Activated T-cell treated with anti-CD3 and anti-CD28 coated beads, Interleukin-2, amount 50 U/mL, for 24 hours (primary cell): ENCODE measurements at regions not wholly inside any gene's neighbourhood (a gene's known extent, or its start where the extent isn't known, plus 50 kb on each side); places are given as distances from the start of the nearest gene placed in this dataset.
"Not testable (repeated sequence)": the region's sequence is repeated elsewhere in the genome, so short reads cannot be mapped to it uniquely, and the experiment has no call there.

Source experiments
- DNase-seq: peaks from one replicate; pipeline ENCODE4 v3.0.0-alpha.2; 2020
- H3K27ac Mint-ChIP-seq: 2 replicates; pipeline ENCODE4 v1.8.0; 2020; ENCODE audit warnings: mild to moderate bottlenecking, mixed read lengths
- H3K27me3 Mint-ChIP-seq: 2 replicates; pipeline ENCODE4 v1.8.0; 2020; ENCODE audit warnings: mixed read lengths
- H3K36me3 Mint-ChIP-seq: 2 replicates; pipeline ENCODE4 v1.8.0; 2020; ENCODE audit warnings: low read depth, mixed read lengths
- H3K4me1 Mint-ChIP-seq: 2 replicates; pipeline ENCODE4 v1.8.0; 2020; ENCODE audit warnings: low read depth, mixed read lengths
- H3K4me3 Mint-ChIP-seq: 2 replicates; pipeline ENCODE4 v1.8.0; 2020; ENCODE audit warnings: mild to moderate bottlenecking, moderate library complexity, mixed read lengths
- H3K9me3 Mint-ChIP-seq: 2 replicates; pipeline ENCODE4 v1.8.0; 2020; ENCODE audit warnings: mixed read lengths

DNA sequence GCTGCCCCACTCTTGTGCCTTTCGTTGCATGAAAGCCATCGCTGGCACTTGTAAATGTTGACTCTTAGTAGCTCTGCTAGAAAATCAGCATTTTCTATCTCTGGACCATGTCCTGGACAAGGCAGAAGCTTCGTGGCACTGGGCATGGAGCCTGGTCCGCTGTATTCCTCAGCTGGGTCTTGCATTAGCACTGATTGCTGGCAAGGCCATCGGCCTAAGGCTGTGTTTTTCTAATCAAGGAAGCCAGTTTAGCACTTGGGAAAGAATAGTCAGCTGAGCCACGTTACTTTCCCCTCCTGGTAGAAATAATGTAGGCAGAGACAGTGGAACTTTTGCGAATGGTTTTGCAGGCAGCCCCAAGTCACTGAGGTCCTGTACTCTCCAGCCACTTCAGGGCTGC, 180.2 kb upstream of the EOLA2 start:
- H3K27ac Mint-ChIP-seq, result no peak overlapping the region
- peaks cover 73% of the 10 kb centered on the region for H3K27me3 Mint-ChIP-seq
- no peak overlapping the region for H3K4me3 Mint-ChIP-seq
- H3K36me3 Mint-ChIP-seq, result no peaks in the 10 kb centered on the region
- no peaks in the 10 kb centered on the region for H3K9me3 Mint-ChIP-seq
- H3K4me1 Mint-ChIP-seq, result no peaks in the 10 kb centered on the region
- no peak for DNase-seq

DNA sequence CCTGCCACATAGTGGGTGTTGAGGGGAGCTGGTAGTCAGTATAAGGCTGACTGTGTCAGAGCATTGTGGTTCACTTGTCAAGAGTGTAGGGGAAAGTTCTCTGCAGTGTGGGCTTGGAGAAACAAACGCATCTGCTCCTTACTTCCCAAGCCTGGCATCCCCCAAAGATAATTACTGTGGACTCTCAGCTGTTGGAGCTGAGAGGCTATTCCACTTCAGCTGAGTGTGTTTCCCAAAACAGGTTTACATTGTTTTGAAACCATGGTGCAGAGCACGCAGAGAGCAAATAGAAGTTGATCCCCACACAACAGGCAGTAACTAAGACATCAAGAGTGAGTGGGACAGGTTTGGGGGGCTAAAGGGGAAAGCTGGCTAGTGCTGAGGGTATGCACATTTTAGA, 181.0 kb upstream of the EOLA2 start:
- Mint-ChIP-seq H3K9me3 (no peaks in the 10 kb centered on the region), H3K4me3 (no peak overlapping the region), H3K4me1 (no peaks in the 10 kb centered on the region), H3K36me3 (no peaks in the 10 kb centered on the region), H3K27ac (no peak overlapping the region), H3K27me3 (peaks cover 70% of the 10 kb centered on the region)
- DNase-seq, result no peak

DNA sequence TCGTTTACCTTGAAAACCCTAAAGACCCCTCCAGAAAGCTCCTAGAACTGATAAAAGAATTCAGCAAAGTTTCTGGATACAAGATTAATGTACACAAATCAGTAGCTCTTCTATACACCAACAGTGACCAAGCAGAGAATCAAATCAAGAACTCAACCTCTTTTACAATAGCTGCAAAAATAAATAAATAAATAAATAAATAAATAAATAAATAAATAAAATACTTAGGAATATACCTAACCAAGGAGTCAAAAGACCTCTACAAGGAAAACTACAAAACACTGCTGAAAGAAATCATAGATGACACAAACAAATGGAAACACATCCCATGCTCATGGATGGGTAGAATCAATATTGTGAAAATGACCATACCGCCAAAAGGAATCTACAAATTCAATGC, 186.8 kb upstream of the EOLA2 start:
- not testable (repeated sequence) for H3K4me1 Mint-ChIP-seq

DNA sequence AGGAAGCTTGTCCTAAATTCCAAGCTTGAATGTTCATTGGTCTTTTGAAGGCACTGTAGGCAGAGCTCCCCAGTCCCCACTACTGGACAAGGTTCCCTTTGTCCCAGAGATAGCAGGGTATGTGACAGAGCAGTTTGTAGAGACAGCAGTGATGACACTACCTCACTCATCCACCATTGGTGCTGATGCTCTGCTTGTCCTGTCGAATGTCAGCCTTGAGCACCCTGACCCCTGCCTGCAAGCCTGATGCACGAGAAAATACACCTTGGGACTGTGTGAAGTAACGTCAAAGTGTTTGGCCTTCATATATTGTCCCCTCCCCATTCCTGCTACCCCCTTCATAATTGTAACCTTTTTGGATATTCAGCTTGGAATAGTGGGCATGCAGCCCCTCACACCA, 188.9 kb upstream of the EOLA2 start:
- Mint-ChIP-seq H3K4me1 (no peaks in the 10 kb centered on the region), H3K4me3 (no peak overlapping the region), H3K27me3 (peaks cover 23% of the 10 kb centered on the region), H3K9me3 (no peaks in the 10 kb centered on the region), H3K27ac (no peak overlapping the region), H3K36me3 (no peaks in the 10 kb centered on the region)
- no peak for DNase-seq

More for the DNA sequence above, 186.8 kb upstream of the EOLA2 start:
- not testable (repeated sequence) for H3K9me3 Mint-ChIP-seq, H3K27ac Mint-ChIP-seq, H3K4me3 Mint-ChIP-seq, H3K36me3 Mint-ChIP-seq, DNase-seq
- H3K27me3 Mint-ChIP-seq, result peaks cover 29% of the 10 kb centered on the region

DNA sequence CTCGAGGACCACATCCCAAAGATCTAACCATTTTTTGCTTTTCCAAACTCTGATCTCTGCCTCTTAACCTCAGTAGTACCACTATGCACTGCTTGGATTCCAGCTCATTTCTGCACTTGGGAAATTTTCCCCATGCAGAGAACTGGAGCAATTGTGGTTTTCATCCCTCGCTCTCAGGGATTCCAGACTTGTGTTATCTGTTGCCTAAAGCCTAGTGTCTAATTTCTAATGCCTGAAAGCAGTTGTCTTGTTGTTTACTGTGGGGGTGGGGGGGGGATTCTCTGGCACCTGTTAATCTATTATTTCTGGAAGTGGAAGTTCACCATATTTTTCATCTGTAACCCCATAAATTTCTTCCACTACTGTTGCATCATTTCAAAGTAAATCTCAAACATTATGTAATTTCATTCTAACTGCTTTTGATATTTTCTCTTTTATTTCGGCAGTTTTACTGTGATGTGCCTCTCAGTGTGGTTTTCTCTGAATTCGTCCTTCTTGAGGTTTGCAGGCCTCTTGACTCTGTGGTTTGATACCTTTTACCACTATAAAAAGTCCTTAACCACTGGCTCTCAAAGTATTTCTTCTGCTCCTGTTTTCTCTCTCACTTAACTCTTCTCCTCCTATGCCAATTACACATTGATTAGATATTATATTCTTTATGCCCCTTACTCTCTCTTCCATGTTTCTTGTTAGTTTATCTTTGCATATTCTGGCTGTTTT, 205.6 kb upstream of the EOLA2 start:
- DNase-seq, result no peak
- H3K27me3 Mint-ChIP-seq, result peaks cover 51% of the 10 kb centered on the region
- no peaks in the 10 kb centered on the region for H3K4me1 Mint-ChIP-seq
- no peak overlapping the region for H3K4me3 Mint-ChIP-seq
- H3K9me3 Mint-ChIP-seq, result peaks cover 13% of the 10 kb centered on the region
- H3K27ac Mint-ChIP-seq, result no peak overlapping the region
- no peaks in the 10 kb centered on the region for H3K36me3 Mint-ChIP-seq

DNA sequence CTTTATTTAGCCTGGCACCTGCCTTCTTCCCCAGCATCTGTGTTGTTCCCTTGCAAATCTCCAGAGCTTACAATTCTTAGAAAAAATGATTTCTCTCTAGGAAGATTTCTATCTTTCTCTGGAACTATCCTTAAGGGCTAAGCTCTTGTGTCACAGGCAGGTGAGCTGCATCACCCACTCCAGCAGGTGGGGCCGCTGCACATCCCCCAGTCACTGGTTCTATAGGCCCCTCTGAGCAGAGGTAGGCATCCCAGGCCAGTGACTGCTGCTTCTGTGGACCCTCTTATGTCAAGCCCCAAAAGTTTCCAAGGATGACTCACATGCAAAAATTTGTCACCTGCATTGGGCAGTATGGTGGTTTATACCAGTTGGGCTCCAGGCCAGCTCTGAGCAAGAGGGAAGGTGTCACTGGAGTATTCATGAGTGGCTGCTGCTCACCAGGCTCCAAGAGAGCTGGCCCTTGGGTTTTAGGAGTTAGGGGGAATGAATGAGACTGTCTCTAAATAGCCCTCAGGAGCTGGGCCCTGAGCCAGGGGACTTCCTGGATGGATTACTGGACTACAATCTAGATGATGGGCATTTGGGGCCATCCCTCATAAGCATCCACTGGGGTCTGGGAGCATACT, 208.1 kb upstream of the EOLA2 start:
- H3K4me1 Mint-ChIP-seq, result no peaks in the 10 kb centered on the region
- peaks cover 54% of the 10 kb centered on the region for H3K27me3 Mint-ChIP-seq
- H3K27ac Mint-ChIP-seq, result no peak overlapping the region
- DNase-seq, result no peak
- H3K9me3 Mint-ChIP-seq, result peaks cover 13% of the 10 kb centered on the region
- no peak overlapping the region for H3K4me3 Mint-ChIP-seq
- H3K36me3 Mint-ChIP-seq, result no peaks in the 10 kb centered on the region

DNA sequence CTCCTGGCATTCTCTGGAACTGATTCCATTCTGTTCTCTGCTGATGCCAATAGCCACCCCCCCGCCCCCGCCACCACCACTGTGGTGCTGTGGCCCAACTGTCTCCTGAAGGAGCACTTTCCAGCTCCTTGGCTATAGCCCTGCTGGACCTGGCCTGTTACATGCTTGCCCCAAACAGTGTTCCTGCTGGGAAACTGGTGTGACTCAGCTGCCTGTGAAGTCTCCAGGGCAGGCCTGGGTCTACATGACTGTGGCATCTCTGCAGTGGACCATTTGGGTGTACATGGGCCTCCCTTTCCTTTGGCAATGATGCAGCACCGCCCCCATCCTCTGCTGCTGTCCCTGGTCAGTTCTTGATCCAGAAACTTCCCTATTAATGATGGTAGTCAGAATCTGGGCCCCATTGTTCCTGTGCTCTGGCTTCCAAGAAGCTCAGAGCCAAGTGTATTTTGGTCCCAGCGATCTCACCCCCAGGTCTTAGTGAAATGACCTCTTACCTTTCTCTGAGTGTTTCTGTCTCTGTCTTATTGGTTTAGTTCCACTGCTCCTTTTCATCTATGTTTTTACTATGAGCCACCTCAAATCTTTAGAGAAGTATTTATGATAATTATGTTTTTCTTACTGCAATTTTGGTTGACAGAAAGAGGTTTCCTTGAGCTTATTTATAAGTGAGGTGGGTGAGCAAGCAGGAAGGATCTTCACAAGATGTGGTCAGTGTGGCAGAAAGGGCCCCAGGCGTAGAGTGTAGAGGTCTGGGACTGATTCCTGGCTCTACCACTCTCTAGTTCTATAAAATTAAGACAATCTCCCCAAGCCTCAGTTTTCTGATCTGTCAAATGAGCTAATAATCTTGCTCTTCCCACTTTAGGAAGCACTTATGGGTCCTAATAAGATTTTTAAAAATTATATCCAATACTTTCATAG, 210.7 kb upstream of the EOLA2 start:
- DNase-seq, result no peak
- Mint-ChIP-seq H3K4me3 (no peak overlapping the region), H3K27me3 (peaks cover 42% of the 10 kb centered on the region), H3K4me1 (no peaks in the 10 kb centered on the region), H3K9me3 (no peaks in the 10 kb centered on the region), H3K27ac (no peak overlapping the region), H3K36me3 (no peaks in the 10 kb centered on the region)

DNA sequence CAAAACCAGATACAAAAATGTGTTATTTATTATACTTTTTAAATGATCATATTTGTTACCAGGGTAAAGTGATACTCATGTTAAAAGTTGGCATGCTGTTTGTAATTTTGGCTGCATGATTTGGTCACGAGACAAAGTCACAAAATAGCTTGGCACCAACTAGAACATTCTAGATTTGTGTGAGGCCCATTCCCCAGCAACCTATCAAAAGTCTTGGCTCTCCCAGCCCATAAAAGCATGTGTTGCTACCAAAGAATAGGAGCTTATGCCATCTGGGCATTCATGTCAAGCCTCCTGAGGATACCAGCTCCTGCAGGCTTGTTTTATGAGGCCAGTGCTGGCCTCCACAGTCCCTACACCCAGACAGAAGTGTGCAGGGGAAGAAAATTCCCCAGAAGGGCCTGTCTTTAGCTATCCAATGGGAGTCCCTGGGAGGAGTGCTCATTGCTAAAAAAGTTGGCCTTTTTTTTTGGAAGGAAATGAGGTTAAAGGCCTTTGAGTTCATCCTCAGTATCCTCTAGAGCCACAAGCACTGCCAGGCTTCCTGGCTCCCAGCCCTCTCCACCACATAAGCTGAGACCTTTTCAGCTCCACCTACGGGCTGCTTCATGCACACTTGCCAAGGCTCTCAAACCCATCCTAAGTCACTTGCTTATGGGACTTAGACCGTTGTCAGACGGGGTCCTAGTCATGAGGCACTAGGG, 211.9 kb upstream of the EOLA2 start:
- Mint-ChIP-seq H3K27me3 (peaks cover 33% of the 10 kb centered on the region), H3K27ac (no peak overlapping the region), H3K4me3 (no peak overlapping the region), H3K36me3 (no peaks in the 10 kb centered on the region), H3K9me3 (no peaks in the 10 kb centered on the region), H3K4me1 (no peaks in the 10 kb centered on the region)
- DNase-seq, result no peak

DNA sequence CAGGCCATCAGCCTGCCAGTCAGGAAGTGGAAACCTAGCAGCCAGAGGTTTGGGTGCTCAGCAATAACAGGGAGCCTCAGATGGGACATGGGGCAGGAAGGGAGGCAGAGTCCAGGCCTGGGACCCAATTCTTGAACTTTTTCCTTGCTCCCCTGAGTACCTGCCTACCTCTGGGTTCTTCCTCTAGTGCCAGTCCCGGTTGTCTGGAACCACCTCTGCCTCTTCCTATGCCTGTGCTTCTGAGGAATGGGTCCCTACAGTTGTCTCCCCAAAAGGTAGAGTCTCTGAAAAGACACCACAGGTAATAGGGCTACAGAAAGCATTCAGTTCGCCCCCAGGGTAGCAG, 212.4 kb upstream of the MAMLD1 start:
- Mint-ChIP-seq H3K4me1 (no peaks in the 10 kb centered on the region), H3K4me3 (no peak overlapping the region), H3K36me3 (no peaks in the 10 kb centered on the region), H3K27ac (no peak overlapping the region), H3K27me3 (peaks cover 28% of the 10 kb centered on the region), H3K9me3 (no peaks in the 10 kb centered on the region)
- no peak for DNase-seq

DNA sequence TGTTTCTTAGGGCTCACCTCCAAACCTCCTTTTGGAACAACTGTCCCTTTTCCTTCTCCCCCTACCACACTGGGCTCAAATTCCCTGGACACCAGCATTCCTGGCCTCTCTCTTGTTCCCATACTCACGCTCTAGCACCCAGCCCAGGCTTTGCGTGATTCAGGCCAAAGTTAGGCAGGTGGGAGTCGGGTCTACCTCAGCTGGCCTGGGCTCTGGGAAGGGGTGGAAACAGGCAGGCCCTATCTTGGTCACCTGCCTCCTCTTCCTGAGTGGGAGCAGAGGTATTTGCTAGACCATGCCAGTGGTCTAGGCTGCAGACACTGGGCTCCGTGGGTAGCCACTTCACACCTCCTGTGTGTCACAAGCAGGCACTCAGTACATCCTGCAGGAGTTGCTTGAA, 211.1 kb upstream of the MAMLD1 start:
- Mint-ChIP-seq H3K9me3 (no peaks in the 10 kb centered on the region), H3K4me1 (no peaks in the 10 kb centered on the region), H3K27ac (no peak overlapping the region), H3K36me3 (no peaks in the 10 kb centered on the region), H3K4me3 (no peak overlapping the region), H3K27me3 (peaks cover 18% of the 10 kb centered on the region)
- DNase-seq, result no peak

DNA sequence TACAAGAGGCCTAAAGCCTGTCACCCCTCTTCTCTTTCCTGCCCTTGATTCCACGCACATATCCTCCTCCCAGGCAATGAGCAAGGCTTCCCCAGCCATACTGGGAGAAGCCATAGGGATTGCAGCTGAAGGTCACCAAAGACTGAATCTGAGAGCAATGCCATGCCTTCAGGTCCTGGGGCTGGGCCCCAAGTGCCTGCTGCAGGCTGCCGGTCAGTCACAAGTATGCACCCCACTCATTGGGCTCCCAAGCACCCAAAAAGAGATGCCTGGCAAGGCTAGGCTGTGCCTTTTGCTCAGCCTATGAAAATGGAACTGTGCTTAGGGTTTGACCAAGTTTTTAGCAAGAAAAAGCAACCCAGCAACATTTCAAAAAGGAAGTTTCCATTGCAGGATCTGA, 210.6 kb upstream of the MAMLD1 start:
- no peak for DNase-seq
- H3K27ac Mint-ChIP-seq, result no peak overlapping the region
- H3K36me3 Mint-ChIP-seq, result no peaks in the 10 kb centered on the region
- no peaks in the 10 kb centered on the region for H3K4me1 Mint-ChIP-seq
- no peak overlapping the region for H3K4me3 Mint-ChIP-seq
- no peaks in the 10 kb centered on the region for H3K9me3 Mint-ChIP-seq
- peaks cover 17% of the 10 kb centered on the region for H3K27me3 Mint-ChIP-seq

DNA sequence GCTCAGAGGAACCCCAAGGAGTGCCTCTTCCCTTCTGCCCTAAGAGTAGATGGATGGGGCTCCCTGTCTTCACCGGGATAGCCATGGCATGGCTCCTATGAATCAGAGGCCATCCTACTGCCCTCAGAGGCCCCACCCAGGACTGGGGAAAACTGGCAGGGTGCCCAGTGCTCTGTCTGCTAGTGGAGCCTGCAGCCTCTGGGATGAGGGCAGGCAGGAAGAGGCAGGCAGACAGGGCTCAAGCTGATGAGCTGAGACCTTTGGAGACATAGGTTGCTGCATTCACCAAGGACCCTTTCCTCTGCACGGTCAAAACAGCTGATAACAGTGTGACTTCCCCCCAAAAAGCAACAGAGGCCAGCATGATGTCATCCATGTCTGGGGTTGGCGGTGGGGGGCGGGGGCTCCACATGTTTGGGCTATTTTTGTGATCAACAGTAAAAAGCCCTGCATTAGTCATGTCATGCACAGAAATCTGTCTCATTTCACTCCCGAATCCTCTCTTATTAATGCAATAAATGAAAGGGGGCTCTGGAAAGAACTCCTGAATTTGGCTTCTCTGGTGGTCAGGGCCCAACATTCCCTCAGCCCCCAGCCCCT, 207.6 kb upstream of the MAMLD1 start:
- no peaks in the 10 kb centered on the region for H3K36me3 Mint-ChIP-seq
- no peak overlapping the region for H3K4me3 Mint-ChIP-seq
- no peaks in the 10 kb centered on the region for H3K4me1 Mint-ChIP-seq
- no peaks in the 10 kb centered on the region for H3K9me3 Mint-ChIP-seq
- DNase-seq, result no peak
- H3K27ac Mint-ChIP-seq, result no peak overlapping the region
- H3K27me3 Mint-ChIP-seq, result peaks cover 13% of the 10 kb centered on the region

DNA sequence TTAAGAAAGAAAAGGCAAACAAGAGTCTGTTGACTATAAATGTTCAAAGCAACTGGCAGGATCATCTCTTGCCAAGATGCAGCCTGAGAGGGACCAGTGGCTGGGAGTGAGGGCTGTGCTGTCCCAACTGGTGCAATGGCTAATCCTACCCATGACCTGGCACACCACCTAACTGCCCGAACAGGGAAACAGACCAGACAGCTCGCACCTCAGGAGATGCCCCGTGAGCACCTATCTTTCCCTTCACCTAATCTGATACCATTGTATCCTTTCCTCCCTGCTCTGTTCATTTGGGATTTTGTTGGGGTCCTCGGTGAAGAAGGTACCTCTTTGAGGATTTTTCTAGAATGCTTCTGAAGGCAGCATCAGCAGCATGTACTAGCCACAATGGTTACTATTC, 206.5 kb upstream of the MAMLD1 start:
- no peaks in the 10 kb centered on the region for H3K9me3 Mint-ChIP-seq
- peaks cover 13% of the 10 kb centered on the region for H3K27me3 Mint-ChIP-seq
- no peak for DNase-seq
- H3K4me1 Mint-ChIP-seq, result no peaks in the 10 kb centered on the region
- no peak overlapping the region for H3K4me3 Mint-ChIP-seq
- H3K27ac Mint-ChIP-seq, result no peak overlapping the region
- no peaks in the 10 kb centered on the region for H3K36me3 Mint-ChIP-seq

DNA sequence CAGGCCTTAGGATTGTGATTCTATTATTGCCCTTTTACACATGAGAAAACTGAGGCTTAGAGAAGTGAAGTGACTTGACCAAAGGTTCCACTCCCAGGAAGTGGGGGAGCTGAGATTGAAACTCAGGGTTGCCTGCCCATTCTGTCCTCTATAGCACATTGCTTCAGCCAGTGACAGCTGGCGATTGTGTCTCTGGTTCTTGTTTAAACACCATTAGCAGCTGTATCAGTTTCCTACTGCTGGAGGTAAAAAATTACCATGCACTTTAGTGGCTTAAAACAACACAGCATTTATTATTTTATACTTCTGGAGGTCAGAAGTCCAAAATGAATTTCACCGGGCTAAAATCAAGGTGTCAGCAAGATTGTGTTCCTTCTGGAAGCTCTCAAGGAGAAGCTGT, 205.8 kb upstream of the MAMLD1 start:
- Mint-ChIP-seq H3K27ac (no peak overlapping the region), H3K4me1 (no peaks in the 10 kb centered on the region), H3K4me3 (no peak overlapping the region), H3K36me3 (no peaks in the 10 kb centered on the region), H3K9me3 (no peaks in the 10 kb centered on the region), H3K27me3 (peaks cover 9% of the 10 kb centered on the region)
- DNase-seq, result no peak
